Testis (tissue), 2 donors: ENCODE measurements at regions not wholly inside any gene's neighbourhood (a gene's known extent, or its start where the extent isn't known, plus 50 kb on each side); places are given as distances from the start of the nearest gene placed in this dataset.

Experiments
- POLR2A ChIP-seq: fragments of 450-650 bp; IDR thresholded peaks from one replicate; pipeline ENCODE4 v1.6.1; 2017; ENCODE audit warnings: antibody characterized with exemption, mild to moderate bottlenecking, moderate library complexity
- TF ChIP-seq, protein P1 (sequence below), 3 experiments: fragments of 450-650 bp in 2 of 3; fragments of 200-600 bp in 1 of 3; sonication (generic) in 1 of 3; IDR thresholded peaks; one replicate each; pipeline ENCODE4 v1.5.1; 2016 to 2019; ENCODE audit warnings: antibody characterized with exemption in 3 of 3, mild to moderate bottlenecking in 2 of 3, moderate library complexity in 1 of 3

GRCh38 chr3:59338934-59339333 is 289.1 kb upstream of the CFAP20DC start:
- no peak for TF ChIP-seq POLR2A
- TF ChIP-seq, protein P1, sequence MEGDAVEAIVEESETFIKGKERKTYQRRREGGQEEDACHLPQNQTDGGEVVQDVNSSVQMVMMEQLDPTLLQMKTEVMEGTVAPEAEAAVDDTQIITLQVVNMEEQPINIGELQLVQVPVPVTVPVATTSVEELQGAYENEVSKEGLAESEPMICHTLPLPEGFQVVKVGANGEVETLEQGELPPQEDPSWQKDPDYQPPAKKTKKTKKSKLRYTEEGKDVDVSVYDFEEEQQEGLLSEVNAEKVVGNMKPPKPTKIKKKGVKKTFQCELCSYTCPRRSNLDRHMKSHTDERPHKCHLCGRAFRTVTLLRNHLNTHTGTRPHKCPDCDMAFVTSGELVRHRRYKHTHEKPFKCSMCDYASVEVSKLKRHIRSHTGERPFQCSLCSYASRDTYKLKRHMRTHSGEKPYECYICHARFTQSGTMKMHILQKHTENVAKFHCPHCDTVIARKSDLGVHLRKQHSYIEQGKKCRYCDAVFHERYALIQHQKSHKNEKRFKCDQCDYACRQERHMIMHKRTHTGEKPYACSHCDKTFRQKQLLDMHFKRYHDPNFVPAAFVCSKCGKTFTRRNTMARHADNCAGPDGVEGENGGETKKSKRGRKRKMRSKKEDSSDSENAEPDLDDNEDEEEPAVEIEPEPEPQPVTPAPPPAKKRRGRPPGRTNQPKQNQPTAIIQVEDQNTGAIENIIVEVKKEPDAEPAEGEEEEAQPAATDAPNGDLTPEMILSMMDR (IDR thresholded peaks at IDR 0.05): no peak
